ENCODE measurements at regions not wholly inside any gene's neighbourhood (a gene's known extent, or its start where the extent isn't known, plus 50 kb on each side); places are given as distances from the start of the nearest gene placed in this dataset.
"Not testable (repeated sequence)": the region's sequence is repeated elsewhere in the genome, so short reads cannot be mapped to it uniquely, and the experiment has no call there.

DNA sequence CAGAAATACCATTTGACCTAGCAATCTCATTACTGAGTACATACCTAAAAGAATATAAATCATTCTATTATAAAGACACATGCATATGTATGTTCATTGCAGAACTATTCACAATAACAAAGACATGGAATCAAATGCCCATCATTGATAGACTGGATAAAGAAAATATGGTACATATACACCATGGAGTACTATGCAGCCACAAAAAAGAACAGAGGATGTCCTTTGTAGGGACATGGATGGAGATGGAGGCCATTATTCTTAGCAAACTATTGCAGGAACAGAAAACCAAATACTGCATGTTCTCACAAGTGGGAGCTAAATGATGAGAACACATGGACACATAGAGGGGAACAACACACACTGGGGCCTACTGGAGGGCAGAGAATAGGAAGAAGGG is 124.5 kb upstream of the GOT2 start:
- not testable (repeated sequence) for DNase-seq (ENCODE audit: low read depth)

DNA sequence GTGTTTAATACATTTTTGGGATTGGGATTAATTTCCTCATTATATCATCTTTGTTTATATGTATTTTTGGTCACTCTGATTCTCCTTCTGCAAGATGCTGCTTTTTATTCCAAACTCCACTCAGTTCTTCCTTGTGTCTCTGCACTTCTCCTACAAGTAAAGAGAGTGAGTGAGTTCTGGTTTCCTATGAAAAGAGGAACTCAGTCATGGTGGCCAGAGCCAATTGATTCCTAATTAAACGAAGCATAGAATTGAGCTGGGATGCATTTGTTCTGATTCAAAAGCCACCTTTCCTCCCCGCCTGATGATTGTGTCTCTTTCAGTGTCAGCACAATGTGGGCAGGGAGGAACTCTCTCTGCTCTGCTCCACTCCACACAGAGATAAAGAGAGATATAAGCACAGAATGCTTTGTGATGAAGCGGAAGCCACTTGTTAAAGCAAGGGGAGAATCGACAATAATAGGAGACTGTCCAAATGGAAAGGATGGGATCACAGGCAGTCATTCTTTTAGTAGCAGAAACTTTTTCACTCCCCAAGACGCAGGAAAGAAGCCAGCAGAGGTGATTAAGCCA is 121.3 kb upstream of the GOT2 start:
- no peak for DNase-seq (ENCODE audit: low read depth)

- no peak for DNase-seq (ENCODE audit: low read depth)
Observed at GRCh38 chr16:58853854-58854791, 120.0 kb upstream of the GOT2 start.

GRCh38 chr16:58850678-58851020 is 116.5 kb upstream of the GOT2 start:
- DNase-seq (ENCODE audit: low read depth), result no peak

DNA sequence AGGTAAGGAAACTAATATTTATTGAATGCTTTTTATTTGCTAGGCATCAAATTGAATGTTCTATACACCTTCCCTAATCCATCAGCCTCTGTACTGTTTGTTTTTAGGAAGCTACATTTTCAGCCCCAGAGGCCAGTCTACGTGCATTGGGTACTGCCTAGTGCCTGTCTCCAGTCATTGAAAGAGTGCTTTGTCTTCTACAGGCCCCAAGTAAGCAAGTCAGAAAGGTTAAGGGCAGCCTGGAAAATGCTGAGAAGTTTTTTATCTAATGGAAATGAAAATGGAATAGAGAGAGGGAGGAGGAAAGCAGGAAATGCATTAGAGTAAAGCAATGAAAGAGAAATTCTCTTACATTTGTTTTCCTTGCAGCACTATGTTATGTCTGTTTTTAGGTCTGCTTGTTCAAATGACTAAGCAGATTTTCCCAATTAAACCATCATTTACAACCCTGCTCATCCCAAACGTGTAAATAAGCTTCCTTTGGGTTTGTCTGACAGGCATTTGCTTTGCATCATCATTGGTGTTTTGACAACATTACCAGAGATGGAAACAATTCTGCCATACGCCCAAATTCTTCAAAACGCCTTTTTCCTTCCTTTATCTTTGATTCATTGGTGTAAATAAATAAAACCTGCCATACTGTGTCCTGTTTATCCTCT is 116.0 kb upstream of the GOT2 start:
- DNase-seq (ENCODE audit: low read depth), result no peak

DNA sequence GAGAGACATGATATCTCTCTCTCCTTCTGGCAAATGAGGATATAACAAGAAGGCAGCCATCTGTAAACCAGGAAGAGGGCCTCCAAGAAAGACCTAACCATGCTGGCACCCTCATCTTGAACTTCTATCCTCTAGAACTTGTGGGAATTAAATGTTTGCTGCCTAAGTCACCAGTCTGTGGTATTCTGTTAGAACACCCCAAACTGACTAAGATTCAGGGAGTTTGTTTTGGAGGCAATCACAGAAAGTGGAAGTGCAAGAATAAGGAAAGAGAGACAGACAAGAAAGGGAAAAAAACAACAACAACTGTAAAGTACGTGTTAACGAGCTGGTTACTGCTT is 114.5 kb upstream of the GOT2 start:
- DNase-seq (ENCODE audit: low read depth), result no peak

DNA sequence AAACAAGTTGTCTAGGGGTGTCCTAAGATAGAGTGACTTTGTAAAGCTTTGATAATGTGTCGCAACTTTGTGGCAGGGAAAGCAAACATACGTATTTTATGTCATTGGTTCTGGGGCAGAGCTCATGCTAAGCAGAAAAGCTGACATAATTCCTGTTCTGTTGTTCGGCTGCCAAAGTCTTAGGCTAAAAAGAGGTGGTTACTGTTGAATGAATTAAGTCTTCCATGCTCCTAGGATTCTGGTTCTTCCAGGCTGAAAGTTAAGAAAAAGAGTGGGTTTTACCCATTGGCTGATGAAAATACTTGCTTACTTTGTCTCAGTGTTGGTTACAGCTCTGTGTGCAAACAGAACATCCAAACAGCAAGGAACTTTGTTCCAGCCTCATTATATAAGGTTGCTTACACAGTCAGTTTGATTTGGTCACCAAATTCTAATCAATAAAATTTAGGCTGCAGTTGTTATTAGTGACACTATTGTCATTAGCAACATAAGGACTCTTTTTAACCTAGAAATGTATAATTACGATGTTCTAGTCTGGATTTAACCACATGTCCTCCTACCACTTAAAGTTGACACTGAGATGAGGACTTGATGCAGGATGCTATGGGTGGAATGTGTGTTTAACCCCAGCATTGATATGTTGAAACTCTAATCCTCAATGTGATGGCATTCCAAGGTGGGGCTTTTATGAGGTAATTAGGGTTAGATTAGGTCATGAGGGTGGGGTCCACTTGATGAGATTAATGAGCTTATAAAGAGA is 114.0 kb upstream of the GOT2 start:
- DNase-seq (ENCODE audit: low read depth), result no peak

GRCh38 chr16:58846226-58846625 is 112.1 kb upstream of the GOT2 start:
- not testable (repeated sequence) for DNase-seq (ENCODE audit: low read depth)

- DNase-seq (ENCODE audit: low read depth), result no peak
Observed at GRCh38 chr16:58843675-58844074, 109.6 kb upstream of the GOT2 start.

DNA sequence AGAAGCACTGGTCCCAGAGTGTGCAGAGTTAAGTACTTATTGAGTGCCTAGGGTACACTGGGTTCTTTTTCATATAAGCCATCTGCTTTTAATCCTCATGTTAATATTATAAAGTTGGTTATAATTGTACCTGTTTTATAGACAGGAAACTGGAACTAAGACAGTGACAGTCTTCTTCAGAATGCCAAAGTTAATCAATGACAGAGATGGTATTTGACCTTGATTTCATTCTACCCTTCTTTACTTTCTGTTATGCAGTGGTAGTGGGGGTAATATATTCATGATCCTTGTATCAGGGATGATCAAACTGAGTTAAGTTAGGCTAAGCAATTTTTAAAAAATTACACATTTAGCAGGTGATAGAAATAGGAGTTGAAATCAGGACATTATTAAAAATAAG is 108.6 kb upstream of the GOT2 start:
- no peak for DNase-seq (ENCODE audit: low read depth)

DNA sequence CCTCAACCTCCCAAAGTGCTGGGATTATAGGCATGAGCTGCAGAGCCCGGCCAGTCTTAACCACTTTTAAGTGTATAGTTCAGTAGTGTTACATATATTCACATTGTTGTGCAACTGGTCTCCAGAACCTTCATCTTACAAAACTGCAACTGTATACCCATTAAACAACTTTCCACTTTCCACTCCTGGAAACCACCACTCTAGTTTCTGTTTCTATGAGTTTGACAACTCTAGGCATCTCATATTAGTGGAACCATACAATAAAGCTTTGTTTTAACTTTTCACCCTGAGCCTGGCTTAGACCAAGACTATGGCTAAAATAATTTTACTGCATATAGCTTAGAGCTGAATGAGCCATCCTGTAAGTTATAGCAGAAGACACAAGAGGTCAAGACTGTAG is 108.0 kb upstream of the GOT2 start:
- DNase-seq (ENCODE audit: low read depth), result no peak

DNA sequence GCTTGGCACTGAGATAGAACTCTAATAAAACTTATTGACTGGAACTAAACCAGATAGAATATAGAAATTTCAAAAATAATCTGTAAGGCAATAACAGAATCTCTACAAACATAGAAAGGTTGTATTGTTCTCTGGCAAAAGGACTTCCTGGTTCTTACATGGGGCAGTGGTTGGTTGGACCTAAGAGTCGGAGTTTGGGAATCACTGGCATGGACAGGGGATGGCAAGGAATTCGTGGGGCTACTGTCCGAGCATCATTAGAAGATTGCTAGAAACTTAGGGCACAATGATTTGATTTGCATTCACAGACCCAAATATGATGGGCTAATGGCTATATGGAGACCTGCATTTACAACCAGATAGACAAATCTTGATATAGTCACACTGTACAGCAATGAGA is 103.8 kb upstream of the GOT2 start:
- no peak for DNase-seq (ENCODE audit: low read depth)

DNA sequence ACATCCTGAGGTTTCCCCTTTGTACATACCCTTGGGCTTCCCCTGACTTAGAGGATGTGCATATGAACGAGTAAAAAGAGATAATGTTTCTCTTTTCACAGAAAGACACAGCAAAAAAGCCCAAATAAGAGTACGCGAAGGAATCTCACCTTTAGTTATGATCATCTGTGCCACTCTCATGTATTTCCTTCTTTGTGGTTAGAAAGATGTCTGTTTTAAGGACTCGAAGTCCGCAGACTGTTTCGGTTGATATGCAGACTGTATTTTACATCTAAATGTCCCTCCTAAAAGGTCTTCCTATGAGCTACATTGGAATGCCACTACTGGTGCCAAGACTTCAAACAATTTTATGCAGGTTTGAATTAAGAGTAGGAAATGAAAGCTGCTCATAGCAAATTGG is 102.3 kb upstream of the GOT2 start:
- DNase-seq (ENCODE audit: low read depth), result no peak

GRCh38 chr16:58832386-58832895 is 98.3 kb upstream of the GOT2 start:
- no peak for DNase-seq (ENCODE audit: low read depth)

- no peak for DNase-seq (ENCODE audit: low read depth)
Observed at GRCh38 chr16:58831386-58831785, 97.3 kb upstream of the GOT2 start.

DNA sequence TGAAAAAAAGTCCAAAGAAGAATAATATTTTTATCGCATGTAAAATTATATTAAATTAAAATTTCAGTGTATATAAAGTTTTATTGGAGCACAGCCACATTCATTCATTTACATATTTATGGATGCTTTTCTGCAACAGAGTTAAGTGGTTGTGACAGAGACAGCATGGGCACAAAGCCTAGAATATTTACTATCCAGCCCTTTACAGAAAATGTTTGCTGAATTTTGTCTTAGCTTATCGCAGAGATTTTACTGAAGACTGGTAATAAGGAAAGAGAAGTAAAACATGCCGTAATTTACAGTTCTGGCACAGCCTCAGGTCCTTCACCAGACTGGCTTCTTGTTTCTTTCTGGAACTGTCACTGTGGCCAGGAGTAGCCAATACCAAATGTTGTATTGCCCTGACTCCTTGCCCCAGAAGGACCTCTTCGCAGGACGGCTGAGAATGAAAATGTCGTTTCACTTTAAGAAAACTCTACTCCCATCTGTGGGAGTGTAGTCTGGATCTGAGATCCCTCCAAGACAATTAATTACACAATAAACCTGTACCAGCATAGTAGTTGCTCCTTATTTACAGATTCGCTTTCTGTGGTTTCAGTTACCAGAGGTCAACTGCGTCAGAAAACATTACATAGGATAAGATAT is 94.9 kb upstream of the GOT2 start:
- DNase-seq (ENCODE audit: low read depth), result no peak

- no peak for DNase-seq (ENCODE audit: low read depth)
Observed at GRCh38 chr16:58824201-58824600, 90.1 kb upstream of the GOT2 start.

GRCh38 chr16:58821886-58822285 is 87.8 kb upstream of the GOT2 start:
- no peak for DNase-seq (ENCODE audit: low read depth)

- no peak for DNase-seq (ENCODE audit: low read depth)
Observed at GRCh38 chr16:58820411-58820810, 86.3 kb upstream of the GOT2 start.

- no peak for DNase-seq (ENCODE audit: low read depth)
Observed at GRCh38 chr16:58815181-58815888, 81.2 kb upstream of the GOT2 start.

- peak; percentile 2 for DNase-seq (ENCODE audit: low read depth)
Observed at GRCh38 chr16:58814348-58814801, 80.3 kb upstream of the GOT2 start.

Data from activated T-cell treated with anti-CD3 and anti-CD28 coated beads for 1 hour (primary cell).